ENCODE measurements at regions not wholly inside any gene's neighbourhood (a gene's known extent, or its start where the extent isn't known, plus 50 kb on each side); places are given as distances from the start of the nearest gene placed in this dataset.

DNA sequence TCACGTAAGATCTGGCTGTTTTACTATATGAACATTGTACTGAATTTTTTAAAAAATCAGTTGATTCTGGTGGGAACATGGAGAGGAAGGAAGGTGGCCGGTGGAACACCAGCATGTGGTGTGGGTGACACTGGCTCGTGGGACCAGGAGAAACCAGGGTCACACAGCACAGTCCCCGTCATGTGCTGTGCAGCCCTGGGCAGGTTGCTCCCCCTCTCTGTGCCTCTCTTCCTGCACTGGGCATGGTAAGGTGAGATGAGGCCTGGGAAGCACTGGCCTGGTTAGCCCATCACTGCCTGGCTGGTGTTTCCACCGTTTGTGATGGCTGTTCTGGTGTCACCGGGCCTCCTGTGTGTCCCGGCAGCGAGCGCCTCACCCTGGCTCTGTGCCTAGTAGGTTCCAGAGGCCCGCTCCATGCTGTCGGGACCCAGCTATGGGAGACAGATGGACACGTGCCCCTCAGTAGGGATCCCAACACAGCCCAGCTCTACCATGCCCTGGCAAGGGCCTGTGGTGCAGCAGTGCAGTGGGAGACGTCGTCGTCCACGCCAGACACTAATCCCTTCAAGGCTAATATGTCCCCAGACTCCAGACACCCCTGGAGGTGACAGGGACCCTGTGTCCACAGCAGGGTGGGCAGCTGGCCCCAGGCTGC is 88.2 kb upstream of the LINC01488 start:
- no peak for DNase-seq (ENCODE audit: low spot score)

DNA sequence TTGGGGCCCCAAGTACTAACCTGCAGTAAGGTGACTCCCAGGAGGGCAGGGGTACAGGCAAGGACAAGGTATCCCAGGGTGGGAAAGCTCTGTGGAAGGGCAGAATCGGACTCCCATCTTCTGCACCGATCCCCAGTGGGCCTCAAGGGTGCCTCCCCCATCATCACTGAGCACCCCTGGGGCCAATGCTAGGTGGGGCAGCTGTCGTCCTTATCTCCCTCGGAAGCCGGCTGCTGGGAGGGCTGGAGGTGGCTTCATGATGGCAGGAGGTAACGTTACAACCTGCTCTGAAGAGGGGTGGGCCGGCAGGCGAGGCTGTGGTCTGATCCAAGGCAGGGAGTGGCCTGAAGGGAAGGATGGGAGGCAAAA is 87.6 kb upstream of the LINC01488 start:
- no peak for DNase-seq (ENCODE audit: low spot score)

DNA sequence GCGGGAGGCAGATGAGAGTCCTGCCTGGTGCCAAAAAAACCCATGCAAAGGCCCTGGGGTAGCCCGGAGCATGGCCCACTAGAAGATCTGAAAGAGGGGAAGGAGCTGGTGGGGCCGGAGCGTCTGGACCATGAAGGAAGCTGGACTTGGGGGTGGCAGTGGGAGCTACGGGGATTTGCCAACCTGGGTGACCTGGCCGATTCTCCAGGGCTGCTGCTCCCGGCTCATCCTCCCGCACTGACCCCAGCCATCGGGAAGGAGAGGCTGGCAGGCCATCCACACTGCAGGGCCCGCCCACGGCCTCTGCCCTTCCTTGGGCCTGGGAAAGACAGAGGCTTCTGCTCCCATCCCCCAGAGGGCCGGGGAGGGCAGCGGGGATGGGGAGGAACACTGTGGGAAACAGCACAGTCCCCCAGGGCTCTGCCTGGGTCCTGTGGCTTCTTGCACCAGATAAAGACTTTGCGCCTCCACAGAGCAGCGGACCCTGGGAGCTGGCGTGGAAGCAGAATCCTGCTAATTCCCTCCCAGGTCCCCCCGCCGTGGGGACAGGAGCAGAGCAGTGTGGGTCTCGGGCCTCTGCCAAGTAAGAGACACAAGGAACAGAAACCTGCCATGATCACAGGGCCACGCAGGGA is 87.1 kb upstream of the LINC01488 start:
- no peak for DNase-seq (ENCODE audit: low spot score)

DNA sequence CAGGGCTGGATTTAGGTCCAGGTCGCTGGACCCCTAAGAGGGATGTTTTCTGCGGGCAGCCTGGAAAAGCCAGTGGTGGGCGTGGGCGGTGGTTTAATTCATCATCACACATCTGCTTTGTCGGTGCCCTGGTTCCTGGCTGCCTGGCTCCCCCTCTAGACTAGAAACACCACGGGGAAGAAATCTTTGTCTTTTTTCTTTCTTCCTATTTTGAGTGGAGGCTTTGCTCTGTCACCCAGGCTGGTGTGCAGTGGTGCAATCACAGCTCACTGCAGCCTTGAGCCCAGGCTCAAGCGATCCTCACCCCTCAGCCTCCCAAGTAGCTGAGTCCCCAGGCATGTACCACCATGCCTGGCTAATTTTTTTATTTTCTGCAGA is 86.6 kb upstream of the LINC01488 start:
- no peak for DNase-seq (ENCODE audit: low spot score)

DNA sequence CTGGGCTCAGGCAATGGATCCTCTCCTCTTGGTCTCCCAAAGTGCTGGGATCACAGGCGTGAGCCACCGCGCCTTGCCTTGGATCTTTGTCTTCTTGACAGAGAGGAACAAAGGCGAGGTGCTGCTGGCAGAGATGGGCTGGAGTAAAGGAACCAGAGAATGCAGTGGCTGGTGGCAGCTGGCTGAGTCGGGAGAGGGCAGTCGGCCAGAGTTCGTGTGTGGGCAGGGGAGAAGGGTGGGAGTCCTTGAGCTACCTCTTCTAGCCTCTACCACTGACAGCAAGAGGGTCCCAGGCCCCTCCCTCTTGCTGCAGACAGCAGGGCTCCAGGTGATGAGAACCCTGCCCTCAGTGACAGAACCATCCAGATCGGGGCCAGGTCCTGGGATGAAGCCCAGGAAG is 86.2 kb upstream of the LINC01488 start:
- DNase-seq (ENCODE audit: low spot score): no peak

DNA sequence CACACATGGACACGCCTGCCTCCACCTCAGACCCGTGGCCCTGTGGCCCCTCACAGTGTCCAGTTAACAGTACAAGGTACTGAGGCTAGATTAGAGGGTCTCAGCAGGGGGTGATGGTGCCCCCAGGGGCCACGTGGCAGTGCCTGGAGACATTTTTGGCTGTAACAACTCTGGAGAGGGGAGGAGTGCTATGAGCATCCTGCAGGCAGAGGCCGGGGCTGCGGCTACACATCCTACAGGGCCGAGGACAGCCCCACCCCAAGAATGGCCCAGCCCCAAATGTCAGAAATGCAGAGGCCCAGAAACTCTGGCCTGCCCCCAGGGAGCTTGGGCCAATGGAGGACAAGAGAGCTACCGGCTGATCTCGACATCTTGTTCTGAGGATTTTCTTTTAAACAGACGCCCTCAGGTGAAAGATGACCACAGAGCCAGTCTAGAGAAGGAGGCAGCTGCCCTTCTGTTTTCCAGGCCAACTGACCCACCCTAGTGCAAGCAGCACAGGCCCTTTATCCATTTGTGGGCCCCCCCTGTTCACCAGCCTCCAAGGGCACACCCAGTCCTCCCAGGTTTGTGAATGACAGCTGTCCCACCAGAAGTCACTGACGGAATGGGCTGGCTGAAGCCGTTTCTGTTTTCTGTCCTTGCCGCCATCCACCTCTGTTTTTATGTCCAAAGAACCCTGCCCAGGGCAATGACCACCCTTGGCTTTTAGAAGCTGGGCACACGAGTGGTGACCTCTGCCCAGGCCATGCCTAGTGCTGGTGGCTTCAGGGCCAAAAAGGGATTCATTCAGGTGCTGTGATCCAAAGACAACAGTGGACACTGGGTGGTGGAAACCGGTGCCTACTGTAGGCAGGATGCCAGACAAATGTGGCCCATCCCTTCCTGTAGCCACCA is 85.2 kb upstream of the LINC01488 start:
- DNase-seq (ENCODE audit: low spot score): no peak

DNA sequence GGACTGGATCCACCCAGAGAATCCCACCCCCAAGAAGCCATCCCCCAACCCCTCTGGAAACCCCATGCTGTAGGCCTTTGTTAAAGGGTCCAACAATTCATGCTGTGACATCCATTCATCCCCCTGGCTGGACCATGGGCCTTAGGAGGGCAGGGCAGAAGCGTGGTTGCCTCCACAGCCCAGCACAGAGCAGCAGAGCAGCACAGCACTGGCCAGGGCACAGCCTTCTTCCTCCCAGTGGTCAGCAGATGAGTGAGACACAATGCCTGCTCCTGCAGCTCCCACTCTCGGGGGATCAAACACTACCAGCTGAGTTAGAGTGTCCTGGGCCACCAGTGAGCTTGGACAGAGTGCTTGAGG is 84.5 kb upstream of the LINC01488 start:
- DNase-seq (ENCODE audit: low spot score): no peak

DNA sequence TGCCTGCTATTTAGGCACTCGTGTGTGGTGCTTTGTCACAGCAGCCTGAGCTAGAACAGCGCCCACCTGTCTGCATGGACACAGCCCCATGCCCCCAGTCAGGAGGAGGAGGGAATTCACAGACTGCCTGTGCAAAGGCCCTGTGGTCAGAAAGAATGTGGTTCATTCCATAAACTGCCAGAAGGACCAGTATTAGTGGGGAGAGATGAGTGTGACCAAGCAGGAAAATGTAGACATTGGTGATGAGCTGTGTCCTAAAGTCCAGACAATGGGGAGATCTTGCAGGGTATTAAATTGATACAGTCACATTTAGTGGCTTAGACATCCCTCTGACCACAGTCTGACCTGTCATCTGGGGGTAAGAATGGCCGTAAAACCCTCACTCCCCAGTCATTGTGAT is 83.7 kb upstream of the LINC01488 start:
- DNase-seq (ENCODE audit: low spot score): no peak

DNA sequence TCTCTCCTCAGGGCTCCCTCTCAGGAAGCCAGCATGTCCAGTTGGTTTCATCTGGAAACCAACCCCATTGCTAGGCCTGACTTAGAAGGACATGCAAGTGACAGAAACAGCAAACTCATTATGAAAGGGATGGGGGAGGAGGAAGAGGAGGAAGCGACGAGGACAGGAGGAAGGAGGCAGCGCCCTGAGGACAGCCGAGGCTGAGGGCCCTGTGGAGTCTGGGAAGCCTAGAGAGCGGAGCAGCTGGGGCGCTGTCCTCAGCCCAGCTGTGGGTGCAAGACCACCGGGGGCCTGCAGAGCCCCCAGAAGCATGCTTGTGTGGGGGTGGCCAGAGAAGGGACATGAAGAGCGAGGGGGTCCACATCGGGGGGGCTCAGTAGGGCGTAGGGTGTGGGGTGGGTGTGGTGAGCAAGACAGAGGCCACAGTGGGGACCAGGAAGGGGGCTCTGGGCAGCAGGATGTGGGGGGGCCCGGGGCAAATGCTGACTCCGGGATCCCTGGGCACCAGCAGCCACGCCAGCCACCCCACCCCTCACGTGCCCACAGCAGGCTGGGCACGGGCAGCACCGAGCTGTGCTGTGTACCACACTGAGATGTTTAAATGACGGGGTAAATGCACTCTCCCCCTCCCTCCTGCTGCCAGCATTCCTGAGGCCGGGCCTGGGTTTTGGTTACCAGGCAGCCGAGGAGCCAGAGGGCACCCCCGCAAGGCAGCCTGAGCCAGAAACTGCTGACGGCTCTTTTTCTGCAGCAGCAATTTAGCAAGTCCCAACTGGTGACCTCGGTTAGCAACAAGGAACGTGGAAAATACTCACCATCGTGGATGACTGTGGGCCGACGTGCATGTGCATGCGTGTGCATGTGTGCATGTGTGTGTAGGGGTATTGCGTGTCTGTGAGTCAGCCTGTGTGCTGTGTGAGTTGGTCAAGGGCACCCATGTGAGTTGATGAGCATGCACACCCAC is 82.7 kb upstream of the LINC01488 start:
- no peak for DNase-seq (ENCODE audit: low spot score)

DNA sequence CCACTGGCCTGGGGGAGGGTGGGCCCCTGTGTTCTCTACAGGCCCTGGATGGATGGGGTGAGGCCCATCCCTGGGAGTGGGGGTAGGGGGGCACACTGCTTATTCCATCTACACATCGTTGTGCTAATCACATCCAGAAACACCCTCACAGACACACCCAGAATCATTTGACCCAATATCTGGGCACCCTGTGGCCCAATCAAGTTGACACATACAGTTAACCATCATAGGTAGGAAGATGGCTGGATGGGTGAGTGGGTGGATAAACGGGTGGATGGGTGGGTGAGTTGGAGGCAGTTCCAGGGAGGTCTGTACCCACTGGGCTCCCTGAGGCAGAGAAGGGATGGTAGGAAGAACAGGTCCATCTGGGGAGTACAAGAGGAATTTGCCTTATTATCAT is 81.3 kb upstream of the LINC01488 start:
- no peak for DNase-seq (ENCODE audit: low spot score)

DNA sequence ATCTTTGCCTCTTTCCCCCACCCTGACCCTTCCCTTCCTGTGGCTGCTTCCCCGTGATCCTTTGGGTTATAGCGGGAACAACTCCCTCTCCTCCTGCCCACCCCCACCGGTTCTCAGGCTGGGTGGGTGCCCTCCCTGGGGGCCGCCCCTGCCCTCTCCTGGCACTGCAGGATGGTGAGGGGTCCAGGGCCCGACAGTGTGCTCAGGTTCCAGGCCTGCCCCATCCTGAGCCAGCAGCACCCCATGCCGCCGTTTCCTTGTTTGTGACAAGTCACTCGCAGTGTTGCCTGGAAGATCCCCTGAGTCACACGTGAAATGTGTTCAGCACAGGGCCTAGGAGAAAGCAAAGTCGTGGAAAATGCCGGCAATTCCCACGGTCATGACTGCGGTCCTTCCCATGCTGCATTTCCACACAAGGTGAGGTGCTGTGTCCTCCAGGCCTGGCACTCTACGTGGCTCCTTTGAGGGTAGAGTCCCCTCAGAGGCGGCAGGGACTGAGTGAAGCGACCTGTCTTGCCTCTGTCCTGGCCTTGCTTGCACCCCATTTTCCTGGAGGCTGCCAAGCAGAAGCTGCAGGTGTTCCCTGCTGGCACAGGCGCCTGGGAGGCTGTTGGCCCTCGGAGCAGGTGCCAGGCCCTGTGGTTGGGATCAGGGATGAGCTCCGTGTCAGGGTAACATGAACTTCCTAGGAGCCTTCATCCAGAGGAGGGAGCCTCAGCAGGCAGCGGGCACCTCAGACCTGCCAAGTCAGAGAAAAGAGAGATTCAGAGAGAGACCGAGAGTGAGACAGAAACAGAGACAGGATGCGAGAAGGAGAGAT is 80.5 kb upstream of the LINC01488 start:
- DNase-seq (ENCODE audit: low spot score): no peak

DNA sequence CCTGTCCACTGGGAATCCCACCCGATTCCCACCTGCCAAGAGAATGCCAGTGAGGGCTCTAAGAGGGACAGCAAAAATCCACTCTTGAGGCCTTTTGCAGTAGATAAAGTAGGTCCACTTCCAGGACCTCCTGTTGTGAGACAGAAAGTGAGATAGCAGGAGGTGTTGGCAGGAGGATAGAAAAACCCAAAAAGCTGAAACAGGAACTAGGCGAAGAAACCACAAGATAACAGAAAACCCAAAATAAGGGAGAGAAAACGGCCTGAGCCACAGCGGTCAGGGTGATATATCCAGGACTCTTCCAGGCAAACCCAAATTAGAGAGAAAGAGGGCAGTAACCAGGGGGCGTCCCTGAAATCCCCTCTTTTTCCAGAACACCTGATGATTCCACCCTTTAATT is 79.7 kb upstream of the LINC01488 start:
- no peak for DNase-seq (ENCODE audit: low spot score)

DNA sequence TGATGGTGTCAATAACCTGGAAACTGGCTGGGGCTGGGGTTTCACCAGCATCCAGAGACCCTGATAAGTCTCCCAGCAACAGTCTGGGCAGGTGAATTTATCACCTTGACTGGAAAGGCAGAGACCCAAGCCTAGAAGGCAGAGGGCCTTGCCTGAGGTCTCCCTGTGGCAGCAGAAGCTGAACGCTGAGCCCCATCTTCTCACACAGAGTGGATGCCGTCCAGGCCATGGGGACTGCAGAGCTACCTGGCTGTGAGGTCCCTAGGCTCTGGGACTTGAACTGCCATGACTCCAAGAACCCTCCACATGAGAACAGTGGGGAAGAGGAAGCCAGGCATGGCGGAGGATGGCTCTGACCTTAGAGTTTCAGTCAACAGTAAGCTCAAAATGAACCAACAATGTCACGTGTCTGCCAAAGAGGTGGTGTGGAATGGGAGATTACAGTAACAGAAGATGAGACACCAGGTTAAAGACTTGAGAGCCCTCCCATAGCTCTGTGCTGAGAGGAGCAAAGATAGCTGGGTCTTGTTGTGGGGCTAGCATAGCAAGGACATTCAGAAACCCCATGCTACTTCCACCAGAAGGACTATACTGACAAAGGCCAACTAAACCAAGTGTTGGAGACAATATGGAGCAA is 79.1 kb upstream of the LINC01488 start:
- no peak for DNase-seq (ENCODE audit: low spot score)

DNA sequence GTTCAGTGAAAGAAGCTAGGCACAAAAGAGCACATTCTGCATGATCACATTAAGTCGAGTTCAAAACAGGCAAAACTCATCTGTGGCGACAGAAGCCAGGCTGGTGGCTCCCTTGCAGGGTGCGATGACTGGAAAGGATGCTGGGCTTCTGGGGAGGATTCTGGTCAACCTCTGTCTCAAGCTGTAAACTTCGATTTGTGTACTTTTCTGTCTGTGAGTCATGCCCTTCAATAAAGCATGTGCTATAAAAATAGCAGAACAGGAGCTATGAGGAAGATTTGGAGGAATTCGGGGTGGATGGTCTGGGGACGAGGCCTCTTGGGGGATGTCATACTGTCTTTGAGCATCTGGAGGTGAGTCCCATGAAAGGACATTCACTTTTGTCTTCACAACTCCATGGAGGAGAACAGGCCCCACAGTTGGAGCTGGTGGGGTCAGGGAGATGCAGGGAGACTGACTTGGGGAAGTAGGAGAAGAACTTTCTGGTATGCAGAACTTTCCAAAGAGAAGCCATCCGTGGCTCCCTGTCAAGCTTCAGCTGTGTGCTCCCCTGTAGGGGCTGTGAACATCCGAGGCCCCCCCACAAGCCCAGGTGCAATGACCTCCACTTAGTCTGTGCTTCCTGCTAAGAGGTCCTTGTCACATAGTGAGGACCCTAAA is 77.8 kb upstream of the LINC01488 start:
- no peak for DNase-seq (ENCODE audit: low spot score)

DNA sequence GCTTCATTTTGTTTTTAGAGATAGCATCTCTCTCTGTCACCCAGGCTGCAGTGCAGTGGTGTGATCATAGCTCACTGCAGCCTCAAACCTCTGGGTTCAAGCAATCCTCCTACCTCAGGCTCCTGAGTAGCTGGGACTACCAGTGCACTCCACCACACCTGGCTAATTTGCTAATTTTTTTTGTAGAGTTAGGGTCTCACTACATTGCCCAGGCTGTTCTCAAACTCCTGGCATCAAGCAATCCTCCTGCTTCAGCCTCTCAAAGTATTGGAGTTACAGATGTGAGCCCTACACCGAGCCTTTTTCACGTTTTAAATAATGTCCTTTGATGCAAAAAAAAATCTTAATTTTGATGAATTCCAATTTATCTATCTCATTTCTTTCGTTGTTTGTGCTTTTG is 75.4 kb upstream of the LINC01488 start:
- DNase-seq (ENCODE audit: low spot score): no peak

DNA sequence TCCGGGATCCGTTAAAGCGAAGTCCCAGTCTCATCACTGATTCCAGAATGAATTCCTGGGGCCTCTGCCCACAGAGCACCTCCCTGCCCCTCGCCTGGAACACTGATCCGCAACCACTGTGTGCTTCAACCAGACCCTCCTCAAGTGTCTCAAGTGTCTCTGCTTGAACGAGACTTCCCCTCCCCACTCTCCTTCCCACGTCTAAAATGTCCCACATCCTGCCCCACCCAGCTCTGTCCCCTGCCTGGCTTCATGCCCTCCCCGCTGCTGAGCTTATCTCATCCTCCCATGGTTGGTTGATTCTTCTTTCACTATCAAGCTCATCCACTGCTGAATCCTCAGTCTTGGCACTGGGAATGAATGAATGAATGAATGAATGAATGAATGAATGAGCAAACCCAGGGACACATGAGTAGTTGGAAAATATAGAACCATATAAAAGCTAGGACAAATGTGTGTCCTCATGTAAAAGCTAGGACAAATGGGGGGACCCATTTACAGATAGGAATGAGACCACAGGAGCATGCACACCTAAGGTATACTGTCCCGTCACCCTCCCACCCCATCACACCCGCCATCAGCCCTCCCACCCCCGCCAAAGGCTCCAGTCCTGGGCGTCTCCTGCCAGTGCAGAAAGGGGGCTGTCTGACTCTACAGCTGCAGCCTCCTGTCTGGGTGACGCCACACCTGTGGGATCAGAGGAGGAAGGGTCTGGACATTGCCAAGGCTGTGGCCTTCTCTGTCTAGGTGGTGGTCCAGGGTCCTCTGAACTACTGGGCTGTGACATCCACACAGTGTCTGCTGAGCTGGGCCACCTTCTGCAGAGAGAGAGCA is 71.4 kb upstream of the LINC01488 start:
- no peak for DNase-seq (ENCODE audit: low spot score)

DNA sequence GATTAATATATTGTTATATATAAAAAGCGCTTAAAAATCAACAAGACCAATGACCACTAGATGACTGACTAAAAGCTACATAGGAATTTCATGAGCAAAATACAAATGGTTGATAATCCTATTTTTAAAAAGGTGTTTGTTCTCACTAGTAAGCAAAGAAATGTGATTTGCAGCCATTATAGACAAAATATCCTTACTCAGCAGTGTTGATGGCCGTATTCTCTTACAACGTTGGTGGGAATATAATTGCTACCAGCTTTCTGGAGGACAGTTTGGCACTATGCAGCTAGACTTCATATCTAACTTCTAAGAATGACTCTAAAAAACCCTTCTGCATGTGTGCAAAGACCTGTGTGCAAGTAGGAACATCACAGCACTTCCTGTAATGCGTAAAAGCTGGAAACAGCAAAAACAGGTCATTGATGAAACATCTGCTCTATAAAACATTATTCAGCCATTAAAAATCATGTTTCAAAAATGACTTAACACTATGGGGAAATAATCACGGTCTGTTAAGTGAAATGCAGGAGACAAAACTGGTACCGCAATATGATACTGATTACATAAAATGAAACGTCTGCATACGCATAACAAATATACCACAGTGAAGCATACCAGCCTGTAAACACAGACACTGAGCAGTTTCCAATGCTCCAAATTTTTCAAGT is 70.1 kb upstream of the LINC01488 start:
- DNase-seq (ENCODE audit: low spot score): no peak

DNA sequence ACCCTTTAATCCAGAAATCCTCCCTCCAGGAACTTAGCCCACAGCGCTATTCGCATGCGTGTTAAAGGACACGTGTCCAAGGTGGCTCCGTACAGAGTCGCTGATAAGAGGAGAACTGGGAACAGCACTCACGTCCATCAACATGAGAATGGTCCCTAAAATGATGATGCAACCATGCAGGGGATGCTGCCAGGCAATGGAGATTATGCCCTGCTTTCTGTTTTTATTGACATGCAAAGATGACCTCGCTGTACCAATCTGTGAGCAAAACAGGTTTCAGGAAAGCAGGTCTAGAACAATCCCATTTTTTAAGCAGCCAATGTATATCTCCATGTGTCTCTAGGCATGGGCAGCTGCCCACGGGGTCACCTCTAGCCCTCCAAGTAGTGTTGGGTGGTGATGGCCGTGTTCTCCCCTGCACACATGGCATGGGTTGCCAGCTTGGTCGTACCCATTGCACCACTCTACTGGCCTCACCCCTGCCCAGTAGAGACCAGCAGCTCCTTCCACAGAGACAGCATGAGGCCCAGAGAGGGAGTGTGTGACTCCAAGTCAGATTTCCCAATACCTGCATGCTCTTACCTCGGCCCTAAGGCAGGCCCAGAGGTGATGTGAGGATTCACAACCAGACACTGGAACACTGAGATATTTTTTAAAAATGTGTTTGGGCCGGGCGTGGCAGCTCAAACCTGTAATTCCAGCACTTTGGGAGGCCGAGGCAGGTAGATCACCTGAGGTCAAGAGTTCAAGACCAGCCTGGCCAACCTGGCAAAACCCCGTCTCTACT is 68.3 kb upstream of the LINC01488 start:
- DNase-seq (ENCODE audit: low spot score): no peak

Measured in COLO829 (cell line).